Activated CD8-positive, alpha-beta T cell treated with anti-CD3 and anti-CD28 coated beads for 36 hours (primary cell): ENCODE measurements at regions not wholly inside any gene's neighbourhood (a gene's known extent, or its start where the extent isn't known, plus 50 kb on each side); places are given as distances from the start of the nearest gene placed in this dataset.
"Not testable (repeated sequence)": the region's sequence is repeated elsewhere in the genome, so short reads cannot be mapped to it uniquely, and the experiment has no call there.

Experiments
- ATAC-seq: fragments of 200-7000 bp; cut with Tn5 transposase; one replicate; pipeline ENCODE4 v1.10.0; 2021; ENCODE audit warnings: mild to moderate bottlenecking, moderate library complexity
- CTCF ChIA-PET: fragments of 350-600 bp; sonication (Branson Sonifier 250); formaldehyde crosslinking; loops from one replicate; lab custom pipeline; 2021; ENCODE audit warnings: antibody characterized with exemption; lab: Charles Lee
- POLR2A ChIA-PET: fragments of 350-600 bp; sonication (Branson Sonifier 250); formaldehyde crosslinking; loops from one replicate; lab custom pipeline; 2021; ENCODE audit warnings: antibody characterized with exemption; lab: Charles Lee
- DNase-seq: peaks from one replicate; pipeline ENCODE4 v3.0.0-alpha.2; 2020
- H3K27ac Mint-ChIP-seq: one replicate; pipeline ENCODE4 v1.8.0; 2021; ENCODE audit warnings: mild to moderate bottlenecking, mixed read lengths
- H3K27me3 Mint-ChIP-seq: one replicate; pipeline ENCODE4 v1.8.0; 2021; ENCODE audit warnings: mixed read lengths
- H3K36me3 Mint-ChIP-seq: one replicate; pipeline ENCODE4 v1.8.0; 2021; ENCODE audit warnings: low read depth, mixed read lengths
- H3K4me1 Mint-ChIP-seq: one replicate; pipeline ENCODE4 v1.8.0; 2021; ENCODE audit warnings: low read depth, mixed read lengths
- H3K4me3 Mint-ChIP-seq: one replicate; pipeline ENCODE4 v1.8.0; 2021; ENCODE audit warnings: mild to moderate bottlenecking, moderate library complexity, mixed read lengths
- H3K9me3 Mint-ChIP-seq: one replicate; pipeline ENCODE4 v1.8.0; 2021; ENCODE audit warnings: mixed read lengths
- intact Hi-C: fragments of 100-400 bp; cut with micrococcal nuclease; formaldehyde crosslinking; loops from one replicate; pipeline ENCODE4 v1.10.0; 2022
- TF ChIP-seq, protein P1 (sequence below): fragments of 200-600 bp; IDR thresholded peaks from one replicate; pipeline ENCODE4 v1.8.0; 2022; ENCODE audit warnings: antibody characterized with exemption, mild to moderate bottlenecking

GRCh38 chr10:27373566-27374160 lies 130.4 kb upstream of the RAB18 start:
- no peaks in the 10 kb centered on the region for H3K9me3 Mint-ChIP-seq
- no peaks in the 10 kb centered on the region for H3K4me1 Mint-ChIP-seq
- TF ChIP-seq, protein P1, sequence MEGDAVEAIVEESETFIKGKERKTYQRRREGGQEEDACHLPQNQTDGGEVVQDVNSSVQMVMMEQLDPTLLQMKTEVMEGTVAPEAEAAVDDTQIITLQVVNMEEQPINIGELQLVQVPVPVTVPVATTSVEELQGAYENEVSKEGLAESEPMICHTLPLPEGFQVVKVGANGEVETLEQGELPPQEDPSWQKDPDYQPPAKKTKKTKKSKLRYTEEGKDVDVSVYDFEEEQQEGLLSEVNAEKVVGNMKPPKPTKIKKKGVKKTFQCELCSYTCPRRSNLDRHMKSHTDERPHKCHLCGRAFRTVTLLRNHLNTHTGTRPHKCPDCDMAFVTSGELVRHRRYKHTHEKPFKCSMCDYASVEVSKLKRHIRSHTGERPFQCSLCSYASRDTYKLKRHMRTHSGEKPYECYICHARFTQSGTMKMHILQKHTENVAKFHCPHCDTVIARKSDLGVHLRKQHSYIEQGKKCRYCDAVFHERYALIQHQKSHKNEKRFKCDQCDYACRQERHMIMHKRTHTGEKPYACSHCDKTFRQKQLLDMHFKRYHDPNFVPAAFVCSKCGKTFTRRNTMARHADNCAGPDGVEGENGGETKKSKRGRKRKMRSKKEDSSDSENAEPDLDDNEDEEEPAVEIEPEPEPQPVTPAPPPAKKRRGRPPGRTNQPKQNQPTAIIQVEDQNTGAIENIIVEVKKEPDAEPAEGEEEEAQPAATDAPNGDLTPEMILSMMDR, result no peak
- no peak overlapping the region for H3K27ac Mint-ChIP-seq
- intact Hi-C loops, result loop anchor here (5.0 kb wide), 1 partner anchor 284 kb away; no protein-coding TSS in a partner anchor
- H3K36me3 Mint-ChIP-seq, result no peaks in the 10 kb centered on the region
- ChIA-PET CTCF (interaction anchor here (0.7 to 2.9 kb wide), 4 partner anchors 13 to 797 kb away, joined by 3 to 18 read pairs (median 3); no protein-coding TSS in a partner anchor), POLR2A (no interaction called here)
- ATAC-seq, result no peak
- peaks cover 3% of the 10 kb centered on the region for H3K27me3 Mint-ChIP-seq
- no peak for DNase-seq
- no peak overlapping the region for H3K4me3 Mint-ChIP-seq

- H3K9me3 Mint-ChIP-seq, result no peaks in the 10 kb centered on the region
- ChIA-PET POLR2A (no interaction called here), CTCF (interaction anchor here (0.6 to 2.9 kb wide), 2 partner anchors 12 to 64 kb away, joined by 4 to 18 read pairs; no protein-coding TSS in a partner anchor)
- H3K27ac Mint-ChIP-seq, result no peak overlapping the region
- peaks cover under 1% of the 10 kb centered on the region for H3K4me1 Mint-ChIP-seq
- no peak for DNase-seq
- ATAC-seq, result no peak
- H3K27me3 Mint-ChIP-seq, result peaks cover 3% of the 10 kb centered on the region
- H3K4me3 Mint-ChIP-seq, result no peak overlapping the region
- intact Hi-C loops, result loop anchor here (5.0 kb wide), 1 partner anchor 285 kb away; no protein-coding TSS in a partner anchor
- TF ChIP-seq, protein P1, result no peak
- H3K36me3 Mint-ChIP-seq, result no peaks in the 10 kb centered on the region
These were observed 131.5 kb upstream of the ACBD5 start for GRCh38 chr10:27372095-27372494.

- CTCF ChIA-PET, result interaction anchor here (0.6 to 2.9 kb wide), 2 partner anchors 11 to 65 kb away, joined by 4 to 18 read pairs; no protein-coding TSS in a partner anchor
- POLR2A ChIA-PET, H3K36me3 Mint-ChIP-seq, H3K4me3 Mint-ChIP-seq, H3K9me3 Mint-ChIP-seq, H3K27ac Mint-ChIP-seq, ATAC-seq, DNase-seq, H3K4me1 Mint-ChIP-seq, H3K27me3 Mint-ChIP-seq: not testable (repeated sequence)
- intact Hi-C loops, result loop anchor here (5.0 kb wide), 1 partner anchor 286 kb away; no protein-coding TSS in a partner anchor
These were observed 130.8 kb upstream of the ACBD5 start for GRCh38 chr10:27371375-27371774.

DNA sequence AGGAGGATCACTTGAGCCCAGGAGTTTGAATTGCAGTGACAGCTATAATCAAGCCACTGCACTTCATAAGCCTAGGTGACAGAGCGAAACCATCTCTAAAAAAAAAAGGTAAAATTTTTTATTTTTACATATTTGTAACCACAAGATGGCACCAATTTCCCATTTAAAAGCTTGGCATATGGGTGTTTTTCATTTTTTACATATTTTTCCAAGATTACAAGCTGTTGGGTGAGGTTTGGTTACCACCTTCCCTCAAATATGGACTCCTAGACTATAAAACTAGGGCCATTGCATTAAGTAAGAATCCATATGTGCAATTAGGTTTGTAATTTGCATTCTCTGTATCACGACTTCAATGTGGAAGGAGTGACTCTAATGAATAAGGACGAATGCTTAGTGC lies 129.3 kb upstream of the ACBD5 start:
- peaks cover 6% of the 10 kb centered on the region for H3K4me1 Mint-ChIP-seq
- H3K9me3 Mint-ChIP-seq, result no peaks in the 10 kb centered on the region
- POLR2A ChIA-PET, result no interaction called here
- H3K4me3 Mint-ChIP-seq, result no peak overlapping the region
- no peaks in the 10 kb centered on the region for H3K36me3 Mint-ChIP-seq
- CTCF ChIA-PET, result interaction anchor here (0.9 to 1.1 kb wide), 3 partner anchors 10 to 89 kb away, joined by 3 to 6 read pairs (median 5); no protein-coding TSS in a partner anchor
- intact Hi-C loops, result loop anchor here (5.0 to 10.0 kb wide), 2 partner anchors 145 to 287 kb away; no protein-coding TSS in a partner anchor
- H3K27me3 Mint-ChIP-seq, result peaks cover 3% of the 10 kb centered on the region
- TF ChIP-seq, protein P1, result peak; percentile 27
- H3K27ac Mint-ChIP-seq, result no peak overlapping the region
- no peak for ATAC-seq
- DNase-seq, result no peak

- H3K4me3 Mint-ChIP-seq, result no peak overlapping the region
- H3K36me3 Mint-ChIP-seq, result no peaks in the 10 kb centered on the region
These were observed 128.1 kb upstream of the ACBD5 start for GRCh38 chr10:27368706-27369105.

More at GRCh38 chr10:27368706-27369105, 128.1 kb upstream of the ACBD5 start:
- ATAC-seq, result no peak
- ChIA-PET CTCF (interaction anchor here (0.7 to 1.1 kb wide), 3 partner anchors 9 to 934 kb away, joined by 3 to 6 read pairs (median 5); partner anchors contain the start of gene MPP7), POLR2A (no interaction called here)
- no peak for DNase-seq
- Mint-ChIP-seq H3K27me3 (no peaks in the 10 kb centered on the region), H3K9me3 (no peaks in the 10 kb centered on the region), H3K4me1 (peaks cover 6% of the 10 kb centered on the region), H3K27ac (no peak overlapping the region)
- intact Hi-C loops, result loop anchor here (10.0 kb wide), 1 partner anchor 144 kb away; no protein-coding TSS in a partner anchor
- TF ChIP-seq, protein P1, result no peak
